SK-N-SH (cell line): ENCODE measurements at regions not wholly inside any gene's neighbourhood (a gene's known extent, or its start where the extent isn't known, plus 50 kb on each side); places are given as distances from the start of the nearest gene placed in this dataset.

Experiments
- CTCF ChIA-PET: fragments of 300-600, 350-600 bp; formaldehyde crosslinking; extraction: SDS; loops from one replicate; lab custom pipeline; 2021; lab: Yijun Ruan, JAX
- POLR2A ChIA-PET: fragments of 350-600 bp; sonication (Branson Sonifier 250); formaldehyde crosslinking; extraction: SDS; loops from one replicate; lab custom pipeline; 2020; ENCODE audit warnings: antibody characterized with exemption, inconsistent platforms; lab: Yijun Ruan, JAX
- DNase-seq: peaks from one replicate; pipeline ENCODE4 v3.0.0; 2012
- H2AFZ ChIP-seq: fragments of 200-600 bp; sonication (generic); 2 replicates; pipeline ENCODE4 v1.8.1; 2016; ENCODE audit warnings: antibody characterized with exemption, mild to moderate bottlenecking, low read depth
- H3F3A ChIP-seq: fragments of 200-600 bp; sonication (generic); replicated peaks from 2 replicates; pipeline ENCODE3; 2016; ENCODE audit warnings: antibody characterized with exemption, mild to moderate bottlenecking; ENCODE audit not compliant: insufficient read depth
- H3K27ac ChIP-seq, 2 experiments: fragments of 200-500 bp in 1 of 2; fragments of 200-600 bp in 1 of 2; sonication (Bioruptor generic) in 1 of 2; sonication (generic), shearing (Covaris generic) in 1 of 2; 2 replicates each; pipeline versions ENCODE4 v1.5.1 to v1.6.1; 2014 to 2016; ENCODE audit warnings: low read depth in 2 of 2, inconsistent platforms in 1 of 2, low read length in 1 of 2, mild to moderate bottlenecking in 1 of 2, mixed read lengths in 1 of 2
- H3K27me3 ChIP-seq: fragments of 200-600 bp; sonication (generic), shearing (Covaris generic); 2 replicates; pipeline ENCODE4 v1.6.1; 2016; ENCODE audit warnings: mixed run types; ENCODE audit not compliant: insufficient read depth
- H3K36me3 ChIP-seq, 2 experiments: fragments of 200-500 bp in 1 of 2; fragments of 200-600 bp in 1 of 2; sonication (Bioruptor generic) in 1 of 2; sonication (generic) in 1 of 2; replicated peaks in 1 of 2; 2 replicates each; pipeline versions ENCODE3 to v1.5.1; 2014 to 2016; ENCODE audit warnings: low read length in 1 of 2, mild to moderate bottlenecking in 1 of 2; ENCODE audit not compliant: insufficient read depth in 2 of 2, control insufficient read depth in 1 of 2
- H3K4me1 ChIP-seq, 2 experiments: fragments of 200-500 bp in 1 of 2; fragments of 200-600 bp in 1 of 2; sonication (Bioruptor generic) in 1 of 2; sonication (generic), shearing (Covaris generic) in 1 of 2; 2 replicates each; pipeline versions ENCODE4 v1.5.1 to v1.6.1; 2014 to 2016; ENCODE audit warnings: low read depth in 1 of 2, low read length in 1 of 2, mixed run types in 1 of 2; ENCODE audit not compliant: insufficient read depth in 2 of 2, control insufficient read depth in 1 of 2
- H3K4me2 ChIP-seq: fragments of 200-600 bp; sonication (generic), shearing (Covaris generic); 2 replicates; pipeline ENCODE4 v1.6.1; 2017; ENCODE audit warnings: mixed run types
- H3K4me3 ChIP-seq, 2 experiments: fragments of 200-500 bp in 1 of 2; fragments of 200-600 bp in 1 of 2; sonication (Bioruptor generic) in 1 of 2; sonication (generic), shearing (Covaris generic) in 1 of 2; 2 replicates each; pipeline versions ENCODE4 v1.5.1 to v1.8.1; 2014 to 2016; ENCODE audit warnings: low read depth in 2 of 2, inconsistent platforms in 1 of 2, low read length in 1 of 2, mild to moderate bottlenecking in 1 of 2, mixed read lengths in 1 of 2, moderate library complexity in 1 of 2
- H3K79me2 ChIP-seq: fragments of 200-600 bp; sonication (generic); 2 replicates; pipeline ENCODE4 v1.8.1; 2017; ENCODE audit warnings: mild to moderate bottlenecking; ENCODE audit not compliant: insufficient read depth
- H3K9ac ChIP-seq: fragments of 200-600 bp; sonication (generic); 2 replicates; pipeline ENCODE4 v1.6.1; 2017; ENCODE audit warnings: mixed run types
- H3K9me2 ChIP-seq: fragments of 200-600 bp; sonication (generic); 2 replicates; pipeline ENCODE4 v1.6.1; 2017; ENCODE audit warnings: mixed run types
- H3K9me3 ChIP-seq: fragments of 200-600 bp; sonication (generic); 2 replicates; pipeline ENCODE4 v1.6.1; 2017; ENCODE audit warnings: mixed run types, mild to moderate bottlenecking, moderate library complexity
- H4K20me1 ChIP-seq: fragments of 200-600 bp; sonication (generic); 2 replicates; pipeline ENCODE4 v1.6.1; 2017; ENCODE audit warnings: mild to moderate bottlenecking, mixed run types; ENCODE audit not compliant: insufficient read depth
- CTCF ChIP-seq: fragments of 200-600 bp; sonication (generic); IDR thresholded peaks from 2 replicates; pipeline ENCODE4 v1.6.1; 2017; ENCODE audit warnings: antibody characterized with exemption, mild to moderate bottlenecking, moderate library complexity
- FOSL2 ChIP-seq: IDR thresholded peaks from 2 replicates; pipeline ENCODE4 v1.4.0; 2012; ENCODE audit warnings: low read depth, mild to moderate bottlenecking, moderate library complexity, borderline replicate concordance
- FOXJ3 ChIP-seq: sonication (generic); formaldehyde crosslinking; IDR thresholded peaks from 2 replicates; pipeline ENCODE4 v1.5.1; 2020; ENCODE audit warnings: mild to moderate bottlenecking, missing genetic modification reagents
- GATA2 ChIP-seq: sonication (generic); formaldehyde crosslinking; IDR thresholded peaks from 2 replicates; pipeline ENCODE4 v1.5.0; 2020; ENCODE audit warnings: mild to moderate bottlenecking, missing genetic modification reagents
- IRF3 ChIP-seq: fragments of 150-350 bp; IDR thresholded peaks from 2 replicates; pipeline ENCODE4 v1.6.1; 2016; ENCODE audit warnings: mild to moderate bottlenecking, low read depth, low read length
- MEF2A ChIP-seq: IDR thresholded peaks from 2 replicates; pipeline ENCODE4 v1.4.0; 2012; ENCODE audit warnings: low read depth, borderline replicate concordance
- NRF1 ChIP-seq: IDR thresholded peaks from 2 replicates; pipeline ENCODE4 v1.6.1; 2012; ENCODE audit warnings: low read depth, mild to moderate bottlenecking, low read length
- POLR2AphosphoS5 ChIP-seq: IDR thresholded peaks from 2 replicates; pipeline ENCODE4 v1.6.1; 2012; ENCODE audit warnings: low read depth, low read length
- RCOR1 ChIP-seq: fragments of 150-350 bp; IDR thresholded peaks from 2 replicates; pipeline ENCODE4 v1.6.1; 2017; ENCODE audit warnings: antibody characterized with exemption, low read length
- TAF1 ChIP-seq: IDR thresholded peaks from 2 replicates; pipeline ENCODE4 v1.6.1; 2012; ENCODE audit warnings: low read depth, mild to moderate bottlenecking, low read length, moderate library complexity, borderline replicate concordance
- TCF12 ChIP-seq: IDR thresholded peaks from 2 replicates; pipeline ENCODE4 v1.4.0; 2012
- WGBS: methylation state at CpG from one replicate; pipeline ENCODE4 v1.1.6; 2017; ENCODE audit warnings: low lambda C conversion rate; 5-methylcytosine and 5-hydroxymethylcytosine counted together
- TF ChIP-seq, protein P1 (sequence below): fragments of 150-350 bp; IDR thresholded peaks from 2 replicates; pipeline ENCODE4 v1.6.1; 2017; ENCODE audit warnings: antibody characterized with exemption, low read length, low read depth, borderline replicate concordance
- TF ChIP-seq, protein P2 (sequence below): IDR thresholded peaks from 2 replicates; pipeline ENCODE4; 2012

DNA sequence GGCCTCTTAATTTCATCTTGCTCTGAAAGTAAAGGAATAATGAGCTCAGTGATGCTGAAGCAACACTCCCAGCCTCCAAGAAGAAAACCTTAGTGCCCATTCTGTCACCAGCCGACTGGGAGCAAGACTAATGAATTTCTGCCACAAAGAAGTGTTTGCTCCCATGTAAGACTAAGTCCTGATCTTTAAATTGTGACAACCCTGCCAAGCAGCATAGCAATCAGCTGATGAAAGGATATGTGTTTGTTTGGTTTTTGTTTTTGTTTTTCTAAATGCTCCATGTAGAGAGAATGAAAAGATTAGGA is 113.7 kb upstream of the PALMD start:
- no peak overlapping the region for H2AFZ ChIP-seq
- no peak overlapping the region for H3K27ac ChIP-seq
- DNase-seq: no peak
- H3K9ac ChIP-seq: no peak overlapping the region
- no peak overlapping the region for H3K4me2 ChIP-seq
- TF ChIP-seq POLR2AphosphoS5 (no peak), FOXJ3 (CRISPR knock-in tag) (no peak), TAF1 (no peak), IRF3 (no peak), RCOR1 (no peak), CTCF (no peak), GATA2 (CRISPR knock-in tag) (no peak), NRF1 (no peak), FOSL2 (no peak), TCF12 (no peak), MEF2A (no peak)
- TF ChIP-seq, protein P1, sequence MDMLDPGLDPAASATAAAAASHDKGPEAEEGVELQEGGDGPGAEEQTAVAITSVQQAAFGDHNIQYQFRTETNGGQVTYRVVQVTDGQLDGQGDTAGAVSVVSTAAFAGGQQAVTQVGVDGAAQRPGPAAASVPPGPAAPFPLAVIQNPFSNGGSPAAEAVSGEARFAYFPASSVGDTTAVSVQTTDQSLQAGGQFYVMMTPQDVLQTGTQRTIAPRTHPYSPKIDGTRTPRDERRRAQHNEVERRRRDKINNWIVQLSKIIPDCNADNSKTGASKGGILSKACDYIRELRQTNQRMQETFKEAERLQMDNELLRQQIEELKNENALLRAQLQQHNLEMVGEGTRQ: no peak
- TF ChIP-seq, protein P2, sequence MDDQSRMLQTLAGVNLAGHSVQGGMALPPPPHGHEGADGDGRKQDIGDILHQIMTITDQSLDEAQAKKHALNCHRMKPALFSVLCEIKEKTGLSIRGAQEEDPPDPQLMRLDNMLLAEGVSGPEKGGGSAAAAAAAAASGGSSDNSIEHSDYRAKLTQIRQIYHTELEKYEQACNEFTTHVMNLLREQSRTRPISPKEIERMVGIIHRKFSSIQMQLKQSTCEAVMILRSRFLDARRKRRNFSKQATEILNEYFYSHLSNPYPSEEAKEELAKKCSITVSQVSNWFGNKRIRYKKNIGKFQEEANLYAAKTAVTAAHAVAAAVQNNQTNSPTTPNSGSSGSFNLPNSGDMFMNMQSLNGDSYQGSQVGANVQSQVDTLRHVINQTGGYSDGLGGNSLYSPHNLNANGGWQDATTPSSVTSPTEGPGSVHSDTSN: no peak
- no peaks in the 10 kb centered on the region for H3K36me3 ChIP-seq
- WGBS: 67% methylated on average over 1 of the region's 1 CpG
- ChIA-PET POLR2A (no interaction called here), CTCF (no interaction called here)
- H3F3A ChIP-seq: no peaks in the 10 kb centered on the region
- peaks cover 0 to 3% of the 10 kb centered on the region in 2 experiments; a peak in 2 of 4 replicates for H3K4me1 ChIP-seq
- H3K9me2 ChIP-seq: no peaks in the 10 kb centered on the region
- no peaks in the 10 kb centered on the region for H3K9me3 ChIP-seq
- H4K20me1 ChIP-seq: no peaks in the 10 kb centered on the region
- no peak overlapping the region for H3K4me3 ChIP-seq
- H3K27me3 ChIP-seq: no peaks in the 10 kb centered on the region
- no peaks in the 10 kb centered on the region for H3K79me2 ChIP-seq
